GM19240 (cell line): ENCODE measurements at regions not wholly inside any gene's neighbourhood (a gene's known extent, or its start where the extent isn't known, plus 50 kb on each side); places are given as distances from the start of the nearest gene placed in this dataset.

Experiments used
- DNase-seq: peaks from one replicate; pipeline ENCODE4 v3.0.0; 2011; ENCODE audit warnings: low spot score; ENCODE audit not compliant: insufficient read length

GRCh38 chr5:89279391-89280036 lies 396.5 kb upstream of the MEF2C start:
- no peak for DNase-seq

- no peak for DNase-seq
Observed at GRCh38 chr5:89277816-89278215, 394.8 kb upstream of the MEF2C start.

- DNase-seq, result no peak
Observed at GRCh38 chr5:89276566-89277305, 393.8 kb upstream of the MEF2C start.

- no peak for DNase-seq
Observed at GRCh38 chr5:89275066-89275855, 392.3 kb upstream of the MEF2C start.

- no peak for DNase-seq
Observed at GRCh38 chr5:89273289-89273688, 390.3 kb upstream of the MEF2C start.

GRCh38 chr5:89270901-89271300 lies 387.9 kb upstream of the MEF2C start:
- DNase-seq, result no peak

GRCh38 chr5:89269721-89270120 lies 386.7 kb upstream of the MEF2C start:
- DNase-seq, result no peak

GRCh38 chr5:89268460-89268859 lies 385.5 kb upstream of the MEF2C start:
- no peak for DNase-seq

- no peak for DNase-seq
Observed at GRCh38 chr5:89267788-89268187, 384.8 kb upstream of the MEF2C start.

- DNase-seq, result no peak
Observed at GRCh38 chr5:89265511-89266179, 382.7 kb upstream of the MEF2C start.

GRCh38 chr5:89263846-89264245 lies 380.9 kb upstream of the MEF2C start:
- no peak for DNase-seq

GRCh38 chr5:89262030-89262429 lies 379.0 kb upstream of the MEF2C start:
- no peak for DNase-seq

- DNase-seq, result no peak
Observed at GRCh38 chr5:89260254-89260653, 377.3 kb upstream of the MEF2C start.

- DNase-seq, result no peak
Observed at GRCh38 chr5:89255845-89256463, 373.0 kb upstream of the MEF2C start.

GRCh38 chr5:89253666-89254352 lies 370.8 kb upstream of the MEF2C start:
- DNase-seq, result no peak

- no peak for DNase-seq
Observed at GRCh38 chr5:89246864-89247263, 363.9 kb upstream of the MEF2C start.

GRCh38 chr5:89246252-89246651 lies 363.3 kb upstream of the MEF2C start:
- DNase-seq, result no peak

GRCh38 chr5:89243611-89244010 lies 360.6 kb upstream of the MEF2C start:
- no peak for DNase-seq

GRCh38 chr5:89241186-89241585 lies 358.2 kb upstream of the MEF2C start:
- no peak for DNase-seq

- no peak for DNase-seq
Observed at GRCh38 chr5:89236900-89237299, 353.9 kb upstream of the MEF2C start.

GRCh38 chr5:89233462-89233861 lies 350.5 kb upstream of the MEF2C start:
- no peak for DNase-seq
